HG03571 (cell line): ENCODE measurements at regions not wholly inside any gene's neighbourhood (a gene's known extent, or its start where the extent isn't known, plus 50 kb on each side); places are given as distances from the start of the nearest gene placed in this dataset.
A peak's percentile ranks its signal among the peaks of the same experiment; 100 is the strongest.

Experiments
- ATAC-seq: cut with Tn5 transposase; IDR thresholded peaks from one replicate; pipeline ENCODE4 v1.9.1; 2021; ENCODE audit not compliant: unreplicated experiment

GRCh38 chr2:176466918-176467452 is 197.7 kb downstream of the MTX2 start:
- ATAC-seq: no peak

DNA sequence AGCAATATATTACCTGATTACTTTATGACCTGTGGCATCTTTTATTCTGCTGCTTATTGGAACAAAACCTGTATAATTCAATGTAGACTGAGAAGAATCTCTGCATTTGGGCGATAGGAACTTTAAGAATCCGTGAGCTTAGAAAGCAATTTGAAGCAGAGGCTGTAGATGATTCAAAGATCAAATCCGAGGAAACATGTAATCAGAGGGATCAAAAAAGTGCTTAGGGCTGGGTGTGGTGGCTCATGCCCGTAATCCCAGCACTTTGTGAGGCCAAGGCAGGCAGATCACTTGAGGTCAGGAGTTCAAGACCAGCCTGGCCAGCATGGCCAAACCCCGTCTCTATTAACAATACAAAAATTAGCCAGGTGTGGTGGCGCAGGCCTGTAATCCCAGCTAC is 198.4 kb downstream of the MTX2 start:
- ATAC-seq: no peak

GRCh38 chr2:176468457-176469113 is 199.3 kb downstream of the MTX2 start:
- no peak for ATAC-seq

DNA sequence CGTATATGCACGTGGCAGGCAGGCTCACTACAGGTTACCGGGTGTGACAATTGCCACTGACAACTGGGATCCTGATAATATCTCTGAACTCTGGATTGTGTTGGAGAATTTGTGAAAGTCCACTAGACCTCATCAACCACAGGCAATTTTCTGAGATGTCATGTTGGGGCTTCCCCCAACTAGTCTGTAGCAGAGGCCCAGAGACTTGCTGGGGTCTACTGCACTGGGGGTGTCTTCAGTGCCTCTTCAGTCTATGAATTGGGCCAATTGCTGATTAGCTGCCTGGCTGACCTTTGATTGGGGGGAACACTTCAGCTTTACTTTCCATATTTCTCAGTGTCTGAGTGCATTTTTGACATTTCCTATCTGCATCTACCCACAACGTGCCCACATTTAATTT is 201.5 kb downstream of the MTX2 start:
- ATAC-seq: no peak

DNA sequence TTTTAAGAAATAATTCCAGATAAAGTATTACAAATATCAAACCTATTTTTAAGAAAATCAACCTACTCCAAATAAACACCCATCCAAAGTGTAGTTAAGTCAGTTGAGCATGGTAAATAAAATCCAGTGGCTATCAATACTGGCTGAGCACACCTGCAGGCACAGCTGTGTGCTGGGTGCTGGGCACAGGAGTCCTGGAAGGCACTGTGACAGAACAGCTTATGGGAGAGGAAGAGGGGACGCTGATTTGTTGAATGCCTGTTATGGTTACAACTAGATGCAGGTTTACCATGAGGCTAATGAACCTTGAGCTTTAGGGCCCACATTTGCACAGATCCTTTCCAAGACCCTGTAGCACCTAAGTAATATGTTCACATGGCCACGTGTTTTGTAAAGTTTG is 202.7 kb downstream of the MTX2 start:
- no peak for ATAC-seq

DNA sequence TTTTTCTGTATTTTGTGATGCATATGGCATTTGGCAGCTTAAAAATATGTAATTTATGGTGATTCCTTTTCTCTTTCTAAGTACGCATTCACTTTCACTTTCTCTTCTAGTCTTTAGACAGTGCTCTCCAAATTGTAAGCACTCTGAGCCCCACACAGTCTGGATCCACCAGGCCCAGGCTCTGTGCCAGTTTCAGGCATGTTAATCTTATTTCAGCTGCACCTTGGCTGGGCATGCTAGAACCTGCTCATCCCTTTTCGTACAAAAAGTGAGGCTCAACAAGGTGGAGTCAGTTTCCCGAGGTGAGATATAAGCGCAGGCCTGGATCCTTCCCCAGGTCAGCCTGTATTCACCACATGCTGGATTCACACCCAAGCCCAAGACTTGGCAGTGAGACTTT is 203.9 kb downstream of the MTX2 start:
- peak; percentile 73 for ATAC-seq

GRCh38 chr2:176473851-176474250 is 204.6 kb downstream of the MTX2 start:
- no peak for ATAC-seq

- no peak for ATAC-seq
Observed at GRCh38 chr2:176477336-176477735, 208.1 kb downstream of the MTX2 start.

- no peak for ATAC-seq
Observed at GRCh38 chr2:176479961-176480360, 210.7 kb downstream of the MTX2 start.

- no peak for ATAC-seq
Observed at GRCh38 chr2:176482107-176482506, 212.9 kb downstream of the MTX2 start.

- no peak for ATAC-seq
Observed at GRCh38 chr2:176483476-176483875, 214.2 kb downstream of the MTX2 start.

GRCh38 chr2:176483901-176484568 is 214.8 kb downstream of the MTX2 start:
- ATAC-seq: no peak

DNA sequence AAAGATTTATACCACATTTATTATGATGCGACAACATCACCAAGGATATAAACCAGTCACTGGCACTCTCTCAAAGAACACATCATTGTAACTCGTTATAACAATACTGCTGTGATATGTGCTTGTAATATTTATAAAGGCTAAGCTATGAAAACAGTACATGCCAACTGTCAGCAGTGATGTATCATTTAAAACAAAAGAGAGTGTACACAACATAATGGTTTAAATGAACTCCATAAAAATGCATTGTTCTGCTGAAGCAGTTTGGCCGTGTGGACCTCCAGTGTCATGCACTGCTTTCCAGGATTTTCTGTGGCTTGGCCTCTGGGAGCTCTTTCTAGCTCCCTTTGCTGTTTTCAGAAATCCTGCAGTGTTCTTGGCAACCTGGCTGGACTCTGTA is 215.6 kb downstream of the MTX2 start:
- no peak for ATAC-seq

- no peak for ATAC-seq
Observed at GRCh38 chr2:176488431-176488830, 219.2 kb downstream of the MTX2 start.

GRCh38 chr2:176490061-176490861 is 221.0 kb downstream of the MTX2 start:
- no peak for ATAC-seq

DNA sequence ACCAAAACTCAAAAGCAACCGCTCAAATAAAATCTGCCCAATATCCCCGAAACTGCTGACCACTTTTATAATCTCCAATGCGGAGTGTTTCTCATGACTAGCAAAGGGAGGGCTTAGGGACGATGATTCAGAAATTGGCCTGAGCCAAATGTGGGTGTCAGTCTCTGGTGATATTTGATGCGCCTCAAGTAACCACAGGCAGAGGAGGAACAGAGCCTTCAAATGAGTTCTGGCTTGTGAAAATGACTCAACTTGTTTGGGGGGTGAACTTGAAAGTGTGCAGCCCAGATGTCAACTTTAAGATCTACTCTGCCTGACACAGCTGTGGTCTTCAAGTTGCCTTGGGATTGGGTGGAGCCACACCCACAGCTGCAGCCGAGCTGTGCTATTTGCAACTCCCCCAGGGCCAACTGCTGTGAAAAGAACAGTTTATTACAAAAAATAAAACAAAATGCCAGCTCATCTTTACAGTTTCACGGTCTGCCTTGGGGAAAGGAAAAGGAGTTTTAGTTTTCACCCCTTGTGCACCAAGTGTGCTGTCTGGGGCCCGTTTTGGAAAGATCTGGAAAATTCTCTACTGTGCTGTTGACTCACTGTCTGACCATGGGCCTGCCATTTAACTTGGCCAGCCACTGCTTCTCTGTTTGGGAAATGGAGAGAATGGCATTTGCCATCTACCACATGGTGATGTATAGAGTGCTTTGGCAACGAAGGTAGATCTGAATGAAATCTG is 222.1 kb downstream of the MTX2 start:
- ATAC-seq: peak; percentile 52

- no peak for ATAC-seq
Observed at GRCh38 chr2:176492583-176492982, 223.3 kb downstream of the MTX2 start.

DNA sequence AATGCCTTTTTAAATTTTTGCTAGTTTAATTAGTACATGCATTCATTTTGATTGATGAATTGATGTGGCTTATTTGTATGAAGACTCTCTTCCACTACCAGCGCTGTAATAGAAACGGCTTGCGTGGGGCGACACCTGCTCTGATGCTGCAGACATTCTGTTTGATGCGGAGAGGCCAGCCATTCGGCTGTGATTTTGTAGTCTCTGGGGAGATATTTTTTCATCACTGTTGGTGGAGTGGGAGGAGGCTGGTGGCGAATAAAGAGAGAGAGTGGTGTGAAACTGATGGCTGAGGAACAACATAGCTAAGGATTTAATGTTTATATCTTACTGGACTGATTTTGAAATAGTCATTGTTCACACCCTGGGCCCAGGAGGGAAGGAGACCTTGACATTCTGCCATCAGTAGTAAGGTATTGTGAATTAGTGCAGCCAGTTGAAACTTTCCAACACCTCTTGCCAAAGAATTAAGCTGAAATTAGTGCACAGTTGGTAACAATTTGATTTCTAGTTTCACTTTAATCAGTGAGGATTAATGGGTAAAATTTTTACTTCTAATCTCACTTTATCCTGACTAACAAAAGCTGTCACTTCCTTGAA is 224.1 kb downstream of the MTX2 start:
- no peak for ATAC-seq

GRCh38 chr2:176493909-176494308 is 224.7 kb downstream of the MTX2 start:
- no peak for ATAC-seq

DNA sequence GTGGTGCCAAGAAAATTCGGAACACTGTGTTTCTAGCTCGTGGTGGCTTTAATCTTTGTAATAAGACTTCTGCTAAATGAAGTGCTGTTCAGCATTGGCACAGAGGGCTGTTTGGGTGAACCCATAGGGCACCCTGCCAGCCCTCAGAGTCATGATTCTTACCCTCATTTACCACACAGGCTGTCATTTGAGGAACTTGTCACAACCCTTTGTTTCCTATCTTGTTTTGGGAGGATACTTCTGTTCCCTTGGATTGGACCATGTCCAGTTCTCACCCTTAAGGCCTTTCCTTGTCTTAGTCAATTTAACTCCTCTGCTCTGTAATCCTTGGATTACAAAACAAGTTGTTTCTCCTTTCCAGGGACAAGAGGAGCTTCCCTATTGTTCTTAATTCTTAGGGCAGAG is 225.7 kb downstream of the MTX2 start:
- ATAC-seq: no peak

GRCh38 chr2:176495826-176496225 is 226.6 kb downstream of the MTX2 start:
- no peak for ATAC-seq
